HG03558 (cell line): ENCODE measurements at regions not wholly inside any gene's neighbourhood (a gene's known extent, or its start where the extent isn't known, plus 50 kb on each side); places are given as distances from the start of the nearest gene placed in this dataset.

Experiments used
- ATAC-seq: cut with Tn5 transposase; IDR thresholded peaks from one replicate; pipeline ENCODE4 v1.9.1; 2021; ENCODE audit warnings: moderate number of reproducible peaks; ENCODE audit not compliant: unreplicated experiment; ENCODE audit errors: extremely low read depth

DNA sequence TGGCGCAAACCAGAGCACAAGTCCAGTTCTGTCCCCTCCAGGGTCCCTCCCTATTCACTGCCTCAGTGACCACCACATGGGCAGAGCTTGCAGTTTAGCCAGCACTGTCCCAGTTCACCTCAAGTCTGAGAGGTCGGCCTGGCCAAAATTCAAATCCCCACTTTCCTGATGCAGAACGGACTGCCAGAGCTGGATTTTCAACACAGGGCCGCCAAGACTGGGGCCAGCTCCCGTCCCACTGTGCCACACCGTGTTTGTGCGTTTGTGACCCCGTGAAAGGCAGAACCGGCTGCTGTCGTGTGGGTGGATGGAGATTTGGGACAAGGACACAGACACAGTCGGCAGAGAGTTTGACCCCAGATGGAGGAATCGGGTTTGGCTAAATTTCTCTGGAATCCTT, 176.7 kb downstream of the URI1 start:
- ATAC-seq = no peak

DNA sequence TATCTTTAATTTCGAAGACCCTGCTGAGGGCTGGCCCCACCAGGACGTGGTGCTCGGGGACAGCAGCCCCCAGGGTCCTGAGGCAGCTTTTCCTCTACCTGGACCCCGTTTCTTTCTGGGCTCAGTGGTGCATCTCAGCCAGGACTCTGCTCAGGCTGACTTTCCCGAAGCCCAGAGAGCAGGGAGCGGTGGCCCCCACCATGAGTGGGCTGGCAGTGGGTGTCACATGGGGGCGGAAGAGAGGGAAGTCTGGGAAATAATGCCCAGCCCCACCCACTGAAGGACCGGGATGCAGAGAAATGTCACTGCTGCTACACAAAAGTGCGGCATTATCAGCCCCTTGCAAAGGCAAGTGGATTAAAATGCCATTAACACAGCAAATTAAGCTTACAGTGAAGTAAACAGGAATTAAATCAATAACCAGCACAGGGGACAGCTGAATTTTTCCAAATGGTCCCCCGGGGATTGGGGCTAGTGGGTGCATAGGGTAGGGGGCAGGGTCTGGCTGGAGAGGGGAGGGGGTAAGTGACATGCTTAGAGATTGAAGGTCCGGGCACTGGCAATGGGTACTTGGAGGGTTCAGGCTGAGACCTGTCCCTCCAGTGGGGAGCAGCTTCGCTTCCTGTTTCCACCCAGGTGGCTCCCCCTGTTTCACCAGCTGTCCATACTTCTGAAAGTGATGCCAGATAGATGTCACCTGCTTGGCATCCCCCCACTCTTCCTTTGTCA, 177.3 kb downstream of the URI1 start:
- no peak for ATAC-seq

DNA sequence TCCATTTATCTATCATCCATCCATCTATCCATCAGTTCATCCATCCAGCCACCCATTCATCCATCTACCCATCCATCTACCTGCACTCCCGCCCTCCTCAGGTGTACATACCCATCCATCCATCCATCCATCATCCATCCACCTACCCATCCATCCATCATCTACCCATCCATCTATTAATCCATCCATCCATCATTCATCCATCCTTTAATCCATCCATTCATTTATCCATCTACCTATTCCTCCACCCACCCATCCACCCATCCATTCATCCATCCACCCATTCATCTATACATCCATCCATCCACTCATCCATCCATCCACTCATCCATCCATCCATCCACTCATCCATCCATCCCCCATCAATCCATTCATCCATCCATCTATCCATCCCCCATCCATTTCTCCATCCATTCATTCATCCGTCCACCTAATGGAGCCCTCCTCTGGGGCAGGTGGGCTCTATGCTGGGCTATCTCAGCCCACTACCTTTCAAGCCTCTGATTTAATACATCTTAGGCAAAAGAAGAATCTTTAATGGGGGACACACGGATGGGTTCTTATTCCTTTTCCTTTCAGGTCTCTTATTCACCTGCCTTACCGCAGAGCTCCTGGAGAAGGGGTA, 178.9 kb downstream of the URI1 start:
- no peak for ATAC-seq

DNA sequence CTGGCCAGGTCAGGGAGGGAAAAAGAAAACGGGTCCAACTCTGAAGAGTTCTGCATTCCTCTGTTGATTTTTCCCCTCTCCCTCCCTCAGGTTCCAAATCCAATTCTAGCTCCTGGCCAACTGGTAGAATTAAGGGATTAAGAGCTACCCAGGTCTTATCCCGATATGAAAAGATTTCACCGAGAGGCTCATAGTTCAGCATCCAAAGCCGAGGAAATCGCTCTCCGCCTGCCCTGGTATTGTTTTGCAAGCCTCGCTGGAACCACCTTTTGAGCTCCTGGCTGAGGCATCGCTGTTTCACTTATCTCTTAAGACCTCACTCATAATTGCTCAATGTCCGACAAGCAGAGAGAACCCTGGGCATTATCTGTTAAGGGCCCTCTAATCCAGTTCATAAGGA, 180.4 kb downstream of the URI1 start:
- no peak for ATAC-seq

DNA sequence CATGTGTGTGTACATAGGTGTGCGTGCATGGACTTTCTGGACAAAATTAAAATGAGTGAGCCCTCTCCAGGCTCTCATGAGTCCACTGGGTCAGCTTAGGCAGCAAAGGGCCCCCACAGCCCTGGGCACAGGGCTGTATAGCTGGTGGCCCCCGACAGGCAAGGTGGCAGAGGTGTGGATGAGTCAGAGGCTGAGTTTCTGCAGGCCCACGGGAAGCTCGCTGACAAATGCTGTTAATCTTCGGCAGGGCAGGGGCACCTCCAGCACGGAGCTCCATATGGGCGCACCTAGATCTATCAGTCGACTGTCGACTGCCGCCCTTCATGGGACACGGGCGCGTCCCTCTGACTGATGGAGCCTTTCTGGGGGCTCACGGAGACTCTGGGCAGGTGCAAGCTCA, 181.1 kb downstream of the URI1 start:
- ATAC-seq = no peak

DNA sequence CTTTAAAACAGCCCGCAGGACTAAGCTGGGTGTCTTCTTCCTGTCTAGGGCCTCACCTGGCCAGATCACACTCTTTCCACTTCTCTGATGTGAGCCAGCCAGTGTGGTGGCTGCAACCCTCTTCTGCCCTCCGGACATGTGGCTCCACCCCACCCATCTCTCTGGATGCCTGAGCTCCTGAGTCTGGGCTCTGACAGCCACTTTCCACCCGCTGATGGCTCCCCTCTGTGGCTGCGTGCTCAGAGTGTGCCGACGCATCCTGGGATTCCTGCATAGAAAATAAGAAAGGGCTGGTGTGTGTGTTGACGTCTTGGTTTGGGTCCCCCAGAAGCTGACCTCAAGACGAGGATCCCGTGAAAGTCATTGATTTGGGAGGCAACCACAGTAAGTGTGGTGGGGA, 181.6 kb downstream of the URI1 start:
- ATAC-seq = no peak

DNA sequence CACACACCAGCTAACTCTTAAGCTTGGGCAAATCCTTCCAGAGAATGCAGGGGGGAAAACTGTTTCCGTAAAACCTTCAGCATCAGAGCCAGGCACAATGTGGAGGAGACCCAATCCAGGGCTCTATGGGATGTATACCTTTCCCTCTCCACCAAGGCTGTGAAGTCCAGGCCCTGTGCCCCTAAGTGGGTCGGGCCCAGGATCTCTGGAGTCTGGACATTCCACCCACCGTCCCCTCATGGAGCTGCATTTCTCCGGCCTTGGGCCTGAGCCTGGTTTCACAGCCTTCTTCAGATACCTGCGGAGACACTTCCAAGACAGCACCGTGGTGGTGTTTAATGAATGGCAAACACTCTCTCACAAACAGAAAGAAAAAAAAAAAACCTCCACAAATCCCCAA, 186.2 kb downstream of the URI1 start:
- no peak for ATAC-seq

DNA sequence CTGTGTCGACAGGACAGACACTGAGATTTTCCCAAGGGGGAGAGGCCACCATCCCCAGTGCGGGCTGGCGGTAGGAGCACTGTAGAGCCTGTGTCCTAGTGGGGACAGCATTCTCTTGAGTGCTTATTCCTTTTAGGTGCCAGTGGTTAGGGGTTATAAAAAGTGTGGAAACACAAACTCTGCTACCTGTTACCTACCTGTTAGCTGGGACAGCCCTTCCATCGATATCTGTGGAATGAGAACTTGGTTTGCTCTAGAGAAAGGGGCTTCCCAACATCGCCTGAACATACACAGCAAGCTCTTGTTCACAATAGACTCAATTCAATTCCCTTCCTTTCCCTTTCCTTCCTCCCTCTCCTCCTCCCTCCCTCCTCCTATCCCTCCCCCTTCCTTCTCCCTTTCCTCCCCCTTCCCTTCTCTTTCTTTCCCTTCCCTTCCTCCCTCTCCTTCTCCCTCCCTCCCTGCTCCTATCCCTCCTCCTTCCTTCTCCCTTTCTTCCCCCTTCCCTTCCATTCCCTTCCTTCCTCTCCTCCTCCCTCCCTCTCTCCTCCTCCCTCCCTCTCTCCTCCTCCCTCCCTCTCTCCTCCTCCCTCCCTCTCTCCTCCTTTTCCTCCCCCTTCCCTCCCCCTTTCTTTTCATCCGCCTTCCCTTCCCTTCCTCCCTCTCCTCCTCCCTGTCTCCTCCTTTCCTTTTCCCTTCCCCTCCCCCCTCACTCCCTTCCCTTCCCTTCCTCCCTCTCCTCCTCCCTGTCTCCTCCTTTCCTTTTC, 188.5 kb downstream of the URI1 start:
- no peak for ATAC-seq

DNA sequence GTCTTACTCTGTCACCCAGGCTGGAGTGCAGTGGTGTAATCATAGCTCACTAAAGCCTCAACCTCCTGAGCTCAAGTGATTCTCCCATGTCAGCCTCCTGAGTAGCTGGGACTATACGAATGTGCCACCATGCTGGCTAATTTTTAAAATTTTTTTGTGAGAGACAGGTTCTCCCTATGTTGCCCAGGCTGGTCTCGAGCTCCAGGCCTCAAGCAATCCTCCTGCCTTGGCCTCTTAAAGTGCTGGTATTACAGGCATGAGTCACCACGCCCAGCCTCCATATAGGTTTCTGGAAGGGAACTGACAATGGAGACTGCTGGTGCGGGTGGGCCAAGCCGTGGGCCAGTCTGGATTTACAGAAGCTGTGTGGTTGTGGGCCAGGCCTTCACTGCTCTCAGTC, 189.2 kb downstream of the URI1 start:
- ATAC-seq = no peak

DNA sequence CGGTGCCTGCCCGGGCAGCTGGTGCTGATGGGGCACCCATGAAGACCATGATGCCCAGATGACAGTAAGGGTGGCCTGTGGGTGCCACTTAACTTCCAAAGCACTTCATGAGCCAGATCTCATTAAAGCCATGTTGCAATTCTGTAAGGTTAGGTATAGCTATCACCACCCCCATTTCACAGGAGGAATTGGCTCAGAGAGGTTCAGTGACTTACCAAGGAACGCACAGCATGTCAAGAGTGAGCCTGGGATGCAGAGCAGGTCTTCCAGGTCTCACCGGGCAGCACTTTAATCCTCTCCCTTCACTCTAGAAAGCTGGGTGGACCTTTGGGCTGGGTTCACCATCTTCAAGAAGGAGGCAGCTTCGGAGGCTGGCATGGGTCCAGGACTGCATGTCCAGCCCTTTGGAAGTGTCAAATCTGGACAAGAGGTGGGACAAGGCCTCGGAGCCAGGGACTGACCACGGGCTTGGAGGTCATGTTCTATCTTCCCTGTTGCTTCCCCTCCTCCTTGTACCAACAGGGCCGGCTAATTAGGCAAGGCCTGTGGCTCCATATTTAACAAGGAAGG, 189.8 kb downstream of the URI1 start:
- no peak for ATAC-seq

DNA sequence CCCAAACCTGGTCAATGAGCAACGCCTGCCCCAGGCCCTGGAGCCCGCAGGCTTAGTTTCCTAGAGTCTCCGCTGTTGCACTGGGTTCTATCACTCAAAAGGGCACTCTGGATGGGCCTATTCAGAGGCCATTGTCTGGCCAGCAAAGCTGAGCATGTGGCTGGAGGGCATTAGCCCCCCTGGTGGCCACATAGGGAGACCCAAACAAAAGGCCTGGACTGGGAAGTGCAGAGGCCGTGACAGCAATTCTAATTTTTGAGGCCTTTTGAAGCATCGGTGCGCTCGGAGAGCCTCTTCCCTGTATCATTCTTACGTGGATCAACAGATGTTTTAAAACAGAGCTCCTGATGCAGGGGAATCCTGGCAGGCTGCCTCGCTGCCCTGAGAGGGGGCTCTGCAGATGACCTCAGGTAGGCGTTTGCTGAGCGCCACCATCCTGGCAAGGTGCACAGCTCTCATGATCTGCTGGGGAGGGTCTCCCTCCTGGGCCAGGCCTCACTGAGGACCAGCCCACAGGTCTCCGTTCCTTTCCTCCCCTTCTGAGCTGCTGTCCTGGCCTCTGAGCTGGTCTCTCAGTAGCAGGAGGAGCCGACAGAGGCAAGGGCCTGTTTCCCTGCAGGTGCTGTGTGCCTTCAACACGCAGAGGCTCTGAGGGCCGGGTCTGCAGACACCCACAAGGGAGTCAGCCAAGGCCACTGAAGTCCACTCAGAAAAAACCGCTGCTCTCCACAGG, 190.5 kb downstream of the URI1 start:
- ATAC-seq = no peak

DNA sequence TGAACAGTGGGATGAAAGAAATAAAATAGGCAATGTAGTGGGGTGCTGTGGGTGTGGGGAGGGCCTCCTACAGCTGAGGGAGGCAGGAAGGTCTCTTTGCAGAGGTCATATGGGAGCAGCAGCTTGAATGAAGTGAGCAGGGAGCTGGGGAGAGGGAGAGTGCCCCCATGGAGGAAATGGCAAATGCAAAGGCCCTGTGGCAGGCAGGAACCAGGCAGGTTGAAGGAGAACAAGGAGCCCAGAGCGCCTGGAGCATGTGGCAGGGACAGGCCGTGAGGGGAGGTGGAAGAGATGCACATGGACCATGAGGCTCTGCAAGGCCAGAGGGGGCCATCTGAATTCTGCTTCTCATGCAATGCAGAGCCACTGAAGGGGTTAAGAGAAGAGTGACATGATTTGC, 191.8 kb downstream of the URI1 start:
- ATAC-seq = no peak

DNA sequence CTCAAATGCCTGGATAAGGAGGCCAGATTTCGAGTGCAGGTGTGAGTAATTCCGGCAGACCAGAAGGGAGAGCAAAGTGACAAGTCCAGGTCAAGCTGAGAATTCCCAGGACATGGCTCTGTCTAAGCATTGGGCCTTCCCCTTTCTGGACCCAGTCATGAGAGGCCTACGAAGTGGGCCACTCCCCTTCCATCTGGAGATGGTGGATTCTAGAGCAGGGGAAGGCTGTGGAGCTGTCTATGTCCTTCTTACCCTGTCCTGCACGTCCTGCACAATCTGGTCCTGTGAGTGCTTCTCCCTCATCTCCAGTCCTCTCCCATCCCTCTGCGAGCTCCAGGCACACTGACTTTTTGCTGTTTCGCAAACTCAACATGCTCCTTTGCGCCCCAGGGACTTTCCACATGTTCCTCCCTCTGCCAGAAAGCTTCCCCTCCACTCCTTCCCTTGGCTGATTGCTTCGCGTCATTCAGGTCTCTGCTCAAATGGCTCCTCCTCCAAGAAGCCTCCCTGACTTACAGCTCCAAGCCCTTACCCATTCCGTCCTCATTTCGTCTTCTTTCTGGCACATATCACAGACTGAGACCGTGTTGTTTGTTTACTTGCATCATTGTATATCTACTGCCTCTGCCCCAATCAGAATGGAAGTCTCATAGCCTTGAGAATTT, 193.2 kb downstream of the URI1 start:
- no peak for ATAC-seq

DNA sequence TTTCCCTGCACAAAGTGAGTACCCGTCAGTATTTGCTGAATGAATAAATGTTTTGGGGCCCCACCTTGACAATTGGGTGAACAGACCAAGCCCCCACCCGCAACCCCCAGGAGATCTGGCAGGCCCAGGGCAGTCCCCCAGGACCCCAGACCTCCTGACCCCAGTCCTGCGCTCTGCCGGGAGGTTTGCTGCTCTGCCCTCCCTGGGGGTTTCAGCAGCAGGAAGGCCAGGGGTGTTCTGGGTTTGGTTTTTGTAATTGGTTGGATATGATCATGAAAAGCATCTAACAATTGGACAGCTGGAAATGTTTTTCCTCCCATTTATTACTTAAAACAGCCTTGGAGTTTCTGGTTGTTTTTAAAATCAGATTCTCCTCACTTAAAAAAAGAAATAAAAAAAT, 193.8 kb downstream of the URI1 start:
- ATAC-seq = no peak

DNA sequence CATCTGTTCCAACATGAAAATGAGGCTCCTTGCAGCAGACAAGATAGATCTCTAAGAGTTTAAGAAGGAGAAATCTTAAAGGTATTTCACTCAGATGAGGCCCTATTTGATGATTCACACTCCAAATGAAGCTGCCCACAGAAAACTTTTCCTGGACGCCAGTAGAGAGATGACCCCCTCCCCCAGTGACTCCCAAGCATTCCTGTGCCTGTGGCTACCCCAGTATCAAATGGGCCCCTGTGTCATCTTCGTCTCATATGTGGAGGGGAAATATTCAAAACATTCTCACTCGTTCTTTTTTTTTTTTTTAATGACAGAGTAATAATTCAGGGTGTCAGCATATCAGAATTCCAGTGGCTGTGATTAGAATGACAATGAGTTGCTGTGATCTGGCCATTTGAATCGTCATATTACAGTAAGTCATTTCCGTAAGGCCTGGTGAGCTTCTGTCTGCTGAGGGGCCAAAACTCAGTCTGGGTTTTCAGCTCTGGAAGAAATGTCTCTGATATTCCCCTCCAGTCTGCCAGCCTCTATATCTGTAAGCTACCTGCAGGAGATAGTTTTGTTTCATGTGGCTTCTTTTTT, 194.7 kb downstream of the URI1 start:
- ATAC-seq = no peak

DNA sequence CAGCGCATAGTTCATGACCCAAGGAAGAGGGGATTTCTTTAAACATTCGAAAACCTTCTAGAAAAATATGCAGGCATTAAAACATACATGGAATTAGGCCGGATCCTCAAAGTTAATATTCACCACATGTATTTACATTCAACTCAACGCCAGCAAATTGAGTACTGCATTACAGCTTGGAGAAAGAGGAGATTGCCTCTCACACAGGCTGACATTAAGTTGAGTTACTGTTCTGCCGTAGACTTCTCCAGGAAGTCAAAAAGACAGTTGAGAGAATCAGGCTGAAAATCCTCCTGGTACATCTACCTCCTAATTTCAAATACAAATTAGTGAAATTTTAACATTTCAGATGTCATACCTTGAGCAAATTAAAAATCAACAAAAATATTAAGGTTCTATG, 195.7 kb downstream of the URI1 start:
- ATAC-seq = no peak

DNA sequence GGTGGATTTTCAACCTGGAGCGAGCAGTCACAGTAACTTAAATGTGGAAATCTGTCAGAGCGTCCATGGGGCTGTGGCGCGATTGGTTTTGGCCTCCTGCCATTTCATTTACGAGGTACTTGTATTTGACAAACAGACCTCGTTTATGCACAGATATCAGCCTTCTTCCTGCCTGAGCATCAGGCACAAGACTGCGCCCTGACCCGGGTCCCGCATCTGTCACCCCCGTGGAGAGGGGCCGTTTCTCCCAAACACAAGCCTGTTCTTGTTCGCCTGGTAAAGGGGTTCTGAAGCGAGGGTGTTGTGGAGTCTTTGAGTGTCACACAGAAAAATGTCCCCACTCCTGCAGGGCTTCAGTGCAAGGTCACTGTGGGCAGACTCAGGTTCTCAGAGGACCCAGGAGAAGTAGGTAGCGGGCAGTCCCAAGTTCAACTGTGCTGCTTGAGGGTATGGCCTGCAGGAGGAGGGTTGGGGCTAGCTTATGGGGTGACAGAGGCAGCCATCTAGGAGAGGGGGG, 202.3 kb downstream of the URI1 start:
- ATAC-seq = no peak

DNA sequence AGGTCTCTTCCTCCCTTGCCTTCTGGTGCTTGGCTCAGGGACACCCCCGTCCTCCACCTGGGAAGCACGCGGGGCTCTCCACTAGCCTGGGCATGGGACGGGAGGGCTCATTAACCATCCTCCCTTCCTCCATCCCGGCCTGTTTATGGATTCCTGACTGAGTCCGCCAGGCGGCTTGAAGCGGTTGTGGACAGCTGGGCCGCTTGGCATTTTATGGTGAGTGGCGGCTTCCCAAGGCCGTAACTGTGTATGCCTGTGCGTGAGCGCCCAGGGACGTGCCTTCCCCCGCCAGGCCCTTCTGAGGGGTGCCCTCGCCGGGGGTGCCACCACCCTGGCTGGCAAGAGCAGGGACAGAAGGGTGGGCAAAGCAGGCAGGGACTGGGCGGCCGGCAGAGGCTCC, 202.8 kb downstream of the URI1 start:
- no peak for ATAC-seq

DNA sequence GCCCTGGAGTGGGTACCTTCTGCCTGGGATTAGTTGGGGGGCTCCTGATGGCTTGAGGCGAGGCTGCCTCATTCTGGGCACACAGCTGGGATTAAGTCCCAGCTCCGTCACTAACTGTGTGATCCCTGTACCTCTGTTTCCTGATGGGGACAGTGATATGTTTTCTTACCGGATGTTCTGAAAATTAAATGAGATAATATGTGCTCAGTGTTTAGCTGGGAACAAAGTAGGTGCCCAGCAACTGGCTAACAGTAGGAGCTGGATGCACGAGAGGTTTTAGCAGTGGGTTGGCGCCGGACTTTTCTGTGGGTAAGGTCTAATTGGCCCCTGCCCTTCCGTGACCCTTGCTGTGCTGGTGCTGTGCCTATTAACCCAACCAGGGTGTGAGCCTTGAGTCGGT, 203.4 kb downstream of the URI1 start:
- no peak for ATAC-seq
